Neural cell (in vitro differentiated cells): ENCODE measurements at regions not wholly inside any gene's neighbourhood (a gene's known extent, or its start where the extent isn't known, plus 50 kb on each side); places are given as distances from the start of the nearest gene placed in this dataset.

Experiments used
- H2AFZ ChIP-seq: fragments of 200-600, 300-800 bp; sonication (generic), shearing (Covaris generic); 2 replicates; pipeline ENCODE4 v1.6.0; 2014; ENCODE audit warnings: low read depth, mild to moderate bottlenecking, antibody characterized with exemption, low read length, moderate library complexity
- H3F3A ChIP-seq: fragments of 200-600 bp; shearing (Covaris generic); 2 replicates; pipeline ENCODE4 v1.6.1; 2016; ENCODE audit warnings: mild to moderate bottlenecking, moderate library complexity, mixed read lengths, antibody characterized with exemption, low read length; ENCODE audit not compliant: insufficient read depth, poor library complexity, severe bottlenecking
- H3K27ac ChIP-seq: fragments of 200-600, 300-800 bp; sonication (generic), shearing (Covaris generic); 2 replicates; pipeline ENCODE4 v1.5.1; 2014; ENCODE audit warnings: mild to moderate bottlenecking, low read length, moderate library complexity
- H3K27me3 ChIP-seq: fragments of 300-800, 200-600 bp; sonication (generic), shearing (Covaris generic); 2 replicates; pipeline ENCODE4 v1.6.0; 2014; ENCODE audit warnings: mild to moderate bottlenecking, low read depth, low read length, moderate library complexity; ENCODE audit not compliant: insufficient read depth
- H3K36me3 ChIP-seq: fragments of 300-800, 200-600 bp; sonication (generic), shearing (Covaris generic); 2 replicates; pipeline ENCODE4 v1.5.1; 2014; ENCODE audit warnings: mild to moderate bottlenecking, antibody characterized with exemption, low read length, moderate library complexity; ENCODE audit not compliant: insufficient read depth
- H3K4me2 ChIP-seq: fragments of 300-800, 200-600 bp; sonication (generic), shearing (Covaris generic); 2 replicates; pipeline ENCODE4 v1.6.0; 2014; ENCODE audit warnings: mild to moderate bottlenecking, low read length
- H3K4me3 ChIP-seq: fragments of 300-800, 200-600 bp; sonication (generic), shearing (Covaris generic); 2 replicates; pipeline ENCODE4 v1.5.1; 2014; ENCODE audit warnings: mild to moderate bottlenecking, low read length, moderate library complexity
- H3K79me2 ChIP-seq: fragments of 200-600 bp; shearing (Covaris generic); replicated peaks from 2 replicates; pipeline ENCODE4 v1.6.0; 2014; ENCODE audit warnings: mild to moderate bottlenecking, low read length, moderate library complexity; ENCODE audit not compliant: insufficient read depth
- H3K9ac ChIP-seq: fragments of 300-800, 200-600 bp; sonication (generic), shearing (Covaris generic); 2 replicates; pipeline ENCODE4 v1.6.1; 2016; ENCODE audit warnings: mild to moderate bottlenecking, low read length, mixed read lengths
- H3K9me2 ChIP-seq: fragments of 200-600 bp; shearing (Covaris generic); 2 replicates; pipeline ENCODE4 v1.6.1; 2016; ENCODE audit warnings: mild to moderate bottlenecking, low read length, mixed read lengths; ENCODE audit not compliant: insufficient read depth
- H3K9me3 ChIP-seq: fragments of 200-600, 300-800 bp; sonication (generic), shearing (Covaris generic); 2 replicates; pipeline ENCODE4 v1.6.1; 2016; ENCODE audit warnings: mild to moderate bottlenecking, mixed run types, low read length, moderate library complexity, mixed read lengths
- H4K20me1 ChIP-seq: fragments of 200-600 bp; shearing (Covaris generic); 2 replicates; pipeline ENCODE4 v1.6.1; 2016; ENCODE audit warnings: mild to moderate bottlenecking, mixed run types; ENCODE audit not compliant: insufficient read depth
- CTCF ChIP-seq: fragments of 450-650 bp; IDR thresholded peaks from 2 replicates; pipeline ENCODE4 v1.5.1; 2014; ENCODE audit warnings: antibody characterized with exemption, mild to moderate bottlenecking, moderate library complexity; ENCODE audit not compliant: poor library complexity, severe bottlenecking
- EP300 ChIP-seq: fragments of 450-650 bp; conservative IDR thresholded peaks from 2 replicates; pipeline ENCODE4 v1.6.1; 2014; ENCODE audit warnings: antibody characterized with exemption, mild to moderate bottlenecking, moderate library complexity; ENCODE audit not compliant: poor library complexity, severe bottlenecking
- EZH2 ChIP-seq: fragments of 200-600, 300-800 bp; shearing (Covaris generic), sonication (generic); IDR thresholded peaks from 2 replicates; pipeline ENCODE4 v1.6.1; 2014; ENCODE audit warnings: antibody characterized with exemption, low read length, borderline replicate concordance, mild to moderate bottlenecking; ENCODE audit not compliant: insufficient read depth, poor library complexity, severe bottlenecking
- MXI1 ChIP-seq: fragments of 450-650 bp; conservative IDR thresholded peaks from 2 replicates; pipeline ENCODE4 v1.6.1; 2014; ENCODE audit warnings: antibody characterized with exemption, mild to moderate bottlenecking; ENCODE audit not compliant: poor library complexity, severe bottlenecking
- POLR2AphosphoS5 ChIP-seq: IDR thresholded peaks from 2 replicates; pipeline ENCODE4 v1.6.1; 2012
- RAD21 ChIP-seq: fragments of 450-650 bp; conservative IDR thresholded peaks from 2 replicates; pipeline ENCODE4 v1.6.1; 2014; ENCODE audit warnings: antibody characterized with exemption, mild to moderate bottlenecking, moderate library complexity
- REST ChIP-seq: IDR thresholded peaks from 2 replicates; pipeline ENCODE4 v1.6.1; 2012; ENCODE audit warnings: borderline replicate concordance
- SMC3 ChIP-seq: fragments of 450-650 bp; conservative IDR thresholded peaks from 2 replicates; pipeline ENCODE4 v1.6.1; 2014; ENCODE audit warnings: antibody characterized with exemption, mild to moderate bottlenecking, moderate library complexity; ENCODE audit not compliant: poor library complexity
- TAF1 ChIP-seq: IDR thresholded peaks from 2 replicates; pipeline ENCODE4 v1.6.1; 2012; ENCODE audit warnings: low read depth

GRCh38 chr21:8990326-8991087 is 1530.9 kb upstream of the TPTE start:
- Histone ChIP-seq H3K9ac (no peak overlapping the region), H3K79me2 (no peaks in the 10 kb centered on the region), H3K4me2 (no peak overlapping the region), H3K9me2 (no peaks in the 10 kb centered on the region), H3K4me3 (no peak overlapping the region), H3K36me3 (no peaks in the 10 kb centered on the region), H3K9me3 (peaks cover 46% of the 10 kb centered on the region), H3F3A (no peaks in the 10 kb centered on the region), H3K27me3 (no peaks in the 10 kb centered on the region), H3K27ac (no peak overlapping the region), H2AFZ (no peak overlapping the region), H4K20me1 (no peaks in the 10 kb centered on the region)
- TF ChIP-seq POLR2AphosphoS5 = no peak
- TF ChIP-seq TAF1 = no peak
- TF ChIP-seq EZH2 = no peak
- TF ChIP-seq REST = no peak
- no peak for TF ChIP-seq CTCF
- TF ChIP-seq RAD21 = no peak
- TF ChIP-seq SMC3 = no peak
- TF ChIP-seq EP300 = no peak

- no peaks in the 10 kb centered on the region for H3K27me3 ChIP-seq
- H3F3A ChIP-seq = no peaks in the 10 kb centered on the region
- H4K20me1 ChIP-seq = no peaks in the 10 kb centered on the region
- no peaks in the 10 kb centered on the region for H3K9me2 ChIP-seq
- no peak overlapping the region for H3K4me3 ChIP-seq
- TF ChIP-seq MXI1 = no peak
- TF ChIP-seq REST = no peak
- TF ChIP-seq EZH2 = no peak
- TF ChIP-seq RAD21 = no peak
- TF ChIP-seq EP300 = no peak
- no peak for TF ChIP-seq POLR2AphosphoS5
- TF ChIP-seq CTCF = no peak
- TF ChIP-seq TAF1 = no peak
- TF ChIP-seq SMC3 = no peak
- H3K36me3 ChIP-seq = no peaks in the 10 kb centered on the region
- H3K79me2 ChIP-seq = no peaks in the 10 kb centered on the region
- H3K27ac ChIP-seq = no peak overlapping the region
- H3K4me2 ChIP-seq = no peak overlapping the region
- no peak overlapping the region for H2AFZ ChIP-seq
- H3K9me3 ChIP-seq = peaks cover 50% of the 10 kb centered on the region
- H3K9ac ChIP-seq = no peak overlapping the region
Measured at GRCh38 chr21:8991088-8991907, 1530.1 kb upstream of the TPTE start.
